Activated CD8-positive, alpha-beta memory T cell treated with anti-CD3 and anti-CD28 coated beads, Interleukin-2, amount 50 U/mL, for 24 hours (primary cell): ENCODE measurements at regions not wholly inside any gene's neighbourhood (a gene's known extent, or its start where the extent isn't known, plus 50 kb on each side); places are given as distances from the start of the nearest gene placed in this dataset.
"Not testable (repeated sequence)": the region's sequence is repeated elsewhere in the genome, so short reads cannot be mapped to it uniquely, and the experiment has no call there.

Experiments
- DNase-seq: peaks from one replicate; pipeline ENCODE4 v3.0.0-alpha.2; 2020; ENCODE audit errors: extremely low read depth

DNA sequence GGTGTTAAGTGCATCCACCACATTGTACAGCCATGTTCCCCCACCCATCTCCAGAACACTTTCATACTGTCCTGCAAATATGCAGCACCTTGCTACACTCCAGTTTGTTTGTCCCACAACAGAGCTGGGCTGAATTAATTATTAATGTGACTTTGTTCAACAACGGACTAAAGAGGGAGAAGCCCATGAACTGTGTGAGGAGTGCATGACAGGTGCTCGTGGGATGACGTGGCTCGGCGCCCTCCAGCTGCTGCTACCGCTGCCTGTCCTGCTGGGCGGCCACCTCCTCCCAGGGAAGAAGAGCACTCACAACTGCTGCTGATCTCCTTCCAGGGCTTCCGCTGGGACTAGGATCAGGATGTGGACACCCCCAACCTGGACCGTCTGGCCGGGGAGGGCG is 111.2 kb upstream of the DEFB108B start:
- not testable (repeated sequence) for DNase-seq

DNA sequence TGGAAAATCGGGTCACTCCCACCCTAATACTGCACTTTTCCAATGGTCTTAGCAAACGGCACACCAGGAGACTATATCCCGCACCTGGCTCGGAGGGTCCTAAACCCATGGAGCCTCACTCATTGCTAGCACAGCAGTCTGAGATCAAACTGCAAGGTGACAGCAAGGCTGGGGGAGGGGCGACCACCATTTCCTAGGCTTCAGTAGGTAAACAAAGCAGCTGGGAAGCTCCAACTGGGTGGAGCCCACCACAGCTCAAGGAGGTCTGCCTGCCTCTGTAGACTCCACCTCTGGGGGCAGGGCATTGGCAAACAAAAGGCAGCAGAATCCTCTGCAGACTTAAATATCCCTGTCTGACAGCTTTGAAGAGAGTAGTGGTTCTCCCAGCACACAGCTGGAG is 109.0 kb upstream of the DEFB108B start:
- not testable (repeated sequence) for DNase-seq

DNA sequence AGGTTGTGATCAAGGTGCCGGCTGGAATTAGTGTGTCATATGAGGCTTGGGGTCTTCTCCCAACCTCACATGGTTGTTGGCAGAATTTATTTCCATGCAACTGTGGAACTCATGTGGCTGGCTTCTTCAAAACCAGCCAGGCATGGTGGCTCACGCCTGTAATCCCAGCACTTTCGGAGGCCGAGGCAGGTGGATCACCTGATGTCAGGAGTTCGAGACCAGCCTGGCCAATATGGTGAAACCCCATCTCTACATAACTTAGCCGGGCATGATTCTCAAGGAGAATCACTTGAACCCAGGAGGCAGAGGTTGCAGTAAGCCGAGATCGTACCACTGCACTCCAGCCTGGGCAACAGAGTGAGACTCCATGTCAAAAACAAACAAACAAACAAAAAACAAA is 102.3 kb upstream of the DEFB108B start:
- DNase-seq = not testable (repeated sequence)

DNA sequence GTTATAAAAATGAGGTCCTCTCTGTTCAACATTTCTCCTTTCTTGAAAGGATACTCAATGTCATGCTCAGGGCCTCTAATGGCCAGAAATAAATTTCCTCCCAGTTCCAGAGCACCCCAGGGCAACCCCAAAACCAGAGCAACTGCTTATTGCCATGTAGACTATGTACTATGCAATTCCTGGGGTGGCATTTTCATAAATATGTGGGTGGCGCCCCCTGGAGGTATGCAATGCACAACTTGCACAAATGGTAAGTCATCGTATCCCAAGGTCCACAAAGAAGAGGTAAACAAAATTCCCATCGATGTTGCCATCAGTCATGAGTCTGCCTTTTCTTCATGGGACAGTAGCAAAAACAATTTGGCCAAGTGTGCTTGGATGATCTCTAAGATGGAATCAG is 98.6 kb upstream of the DEFB108B start:
- peak; percentile 0 for DNase-seq

DNA sequence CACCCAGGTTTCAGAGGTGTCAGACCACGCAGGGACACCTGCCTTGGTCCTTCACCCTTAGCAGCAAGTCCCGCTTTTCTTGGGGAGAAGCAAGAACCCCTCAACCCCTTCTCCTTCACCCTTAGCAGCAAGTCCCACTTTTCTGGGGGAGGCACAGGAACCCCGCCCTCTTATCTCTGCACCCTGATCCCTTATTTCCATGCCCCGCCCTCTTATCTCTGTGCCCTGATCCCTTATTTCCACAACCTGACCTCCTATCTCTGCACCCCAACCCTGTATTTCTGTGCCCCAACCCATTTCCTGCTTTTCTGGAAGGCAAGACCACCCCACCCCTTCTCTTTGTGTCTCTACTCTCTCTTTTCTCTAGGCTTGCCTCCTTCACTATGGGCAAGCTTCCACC is 94.7 kb upstream of the DEFB108B start:
- not testable (repeated sequence) for DNase-seq

DNA sequence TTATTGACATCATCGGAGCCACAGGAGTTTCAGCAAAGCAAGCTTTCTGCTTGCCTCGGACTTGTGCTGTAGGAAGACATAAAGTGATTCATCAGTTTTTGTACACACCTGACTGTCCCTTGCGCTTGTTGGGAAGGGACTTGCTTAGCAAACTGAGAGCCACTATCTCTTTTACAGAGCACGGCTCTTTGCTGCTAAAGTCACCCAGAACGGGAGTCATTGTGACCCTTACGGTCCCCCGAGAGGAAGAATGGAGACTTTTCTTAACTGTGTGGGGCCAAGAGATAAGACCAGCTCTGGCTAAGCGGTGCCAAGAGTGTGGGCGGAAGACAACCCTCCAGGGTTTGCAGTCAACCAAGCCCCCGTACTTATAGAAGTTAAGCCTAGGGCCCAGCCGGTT is 89.6 kb upstream of the DEFB108B start:
- not testable (repeated sequence) for DNase-seq

DNA sequence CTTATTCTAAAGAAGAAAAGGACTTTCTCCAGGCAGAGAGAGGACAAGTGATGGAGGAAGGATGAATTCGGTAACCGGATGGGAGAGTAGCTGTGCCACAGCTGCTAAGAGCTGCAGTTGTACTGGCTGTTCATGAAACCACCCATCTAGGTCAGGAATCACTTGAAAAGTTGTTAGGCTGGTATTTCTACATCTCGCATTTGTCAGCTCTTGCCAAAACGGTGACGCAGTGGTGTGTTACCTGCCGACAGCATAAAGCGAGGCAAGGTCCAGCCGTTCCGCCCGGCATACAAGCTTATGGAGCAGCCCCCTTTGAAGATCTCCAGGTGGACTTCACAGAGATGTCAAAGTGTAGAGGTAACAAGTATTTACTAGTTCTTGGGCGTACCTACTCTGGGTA is 87.3 kb upstream of the DEFB108B start:
- DNase-seq = not testable (repeated sequence)

DNA sequence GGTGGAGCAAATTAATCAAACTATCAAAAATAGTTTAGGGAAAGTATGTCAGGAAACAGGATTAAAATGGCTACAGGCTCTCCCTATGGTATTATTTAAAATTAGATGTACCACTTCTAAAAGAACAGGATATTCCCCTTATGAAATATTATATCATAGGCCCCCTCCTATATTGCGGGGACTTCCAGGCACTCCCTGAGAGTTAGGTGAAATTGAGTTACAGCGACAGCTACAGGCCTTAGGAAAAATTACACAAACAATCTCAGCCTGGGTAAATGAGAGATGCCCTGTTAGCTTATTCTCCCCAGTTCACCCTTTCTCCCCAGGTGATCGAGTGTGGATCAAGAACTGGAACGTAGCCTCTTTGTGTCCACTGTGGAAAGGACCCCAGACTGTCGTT is 86.7 kb upstream of the DEFB108B start:
- not testable (repeated sequence) for DNase-seq

DNA sequence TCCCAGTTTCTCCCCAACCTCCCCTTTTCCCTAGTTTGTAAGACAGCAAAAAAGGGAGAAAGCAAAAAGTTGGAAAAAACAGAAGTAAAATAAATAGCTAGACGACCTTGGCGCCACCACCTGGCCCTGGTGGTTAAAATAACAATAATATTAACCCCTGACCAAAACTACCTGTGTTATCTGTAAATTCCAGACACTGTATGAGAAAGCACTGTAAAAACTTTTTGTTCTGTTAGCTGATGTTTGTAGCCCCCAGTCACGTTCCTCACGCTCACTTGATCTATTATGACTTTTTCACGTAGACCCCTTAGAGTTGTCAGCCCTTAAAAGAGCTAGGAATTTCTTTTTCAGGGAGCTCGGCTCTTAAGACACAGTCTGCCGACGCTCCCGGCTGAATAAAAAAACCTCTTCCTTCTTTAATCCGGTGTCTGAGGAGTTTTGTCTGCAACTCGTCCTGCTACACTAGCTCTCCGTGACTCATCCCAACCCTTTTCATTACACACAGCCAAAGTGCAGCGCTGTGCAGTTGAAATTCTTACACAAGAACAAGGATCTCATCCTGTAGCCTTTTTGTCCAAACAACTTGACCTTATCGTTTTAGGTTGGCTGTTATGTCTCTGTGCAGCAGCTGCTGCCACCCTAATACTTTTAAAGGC is 83.9 kb upstream of the DEFB108B start:
- not testable (repeated sequence) for DNase-seq

DNA sequence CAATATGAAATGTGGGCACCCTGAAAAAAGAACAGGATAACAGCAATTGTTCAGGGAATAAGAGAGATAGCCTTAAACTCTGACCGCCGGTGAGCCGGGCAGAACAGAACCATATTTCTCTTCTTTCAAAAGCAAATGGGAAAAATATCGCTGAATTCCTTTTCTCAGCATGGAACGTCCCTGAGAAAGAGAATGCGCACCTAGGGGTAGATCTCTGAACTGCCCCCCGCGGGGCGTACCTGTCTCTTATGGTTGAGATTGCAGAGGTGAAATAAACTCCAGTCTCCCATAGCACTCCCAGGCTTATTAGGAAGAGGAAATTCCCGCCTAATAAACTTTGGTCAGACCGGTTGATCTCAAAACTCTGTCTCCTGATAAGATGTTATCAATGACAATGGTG is 82.1 kb upstream of the DEFB108B start:
- DNase-seq = not testable (repeated sequence)

DNA sequence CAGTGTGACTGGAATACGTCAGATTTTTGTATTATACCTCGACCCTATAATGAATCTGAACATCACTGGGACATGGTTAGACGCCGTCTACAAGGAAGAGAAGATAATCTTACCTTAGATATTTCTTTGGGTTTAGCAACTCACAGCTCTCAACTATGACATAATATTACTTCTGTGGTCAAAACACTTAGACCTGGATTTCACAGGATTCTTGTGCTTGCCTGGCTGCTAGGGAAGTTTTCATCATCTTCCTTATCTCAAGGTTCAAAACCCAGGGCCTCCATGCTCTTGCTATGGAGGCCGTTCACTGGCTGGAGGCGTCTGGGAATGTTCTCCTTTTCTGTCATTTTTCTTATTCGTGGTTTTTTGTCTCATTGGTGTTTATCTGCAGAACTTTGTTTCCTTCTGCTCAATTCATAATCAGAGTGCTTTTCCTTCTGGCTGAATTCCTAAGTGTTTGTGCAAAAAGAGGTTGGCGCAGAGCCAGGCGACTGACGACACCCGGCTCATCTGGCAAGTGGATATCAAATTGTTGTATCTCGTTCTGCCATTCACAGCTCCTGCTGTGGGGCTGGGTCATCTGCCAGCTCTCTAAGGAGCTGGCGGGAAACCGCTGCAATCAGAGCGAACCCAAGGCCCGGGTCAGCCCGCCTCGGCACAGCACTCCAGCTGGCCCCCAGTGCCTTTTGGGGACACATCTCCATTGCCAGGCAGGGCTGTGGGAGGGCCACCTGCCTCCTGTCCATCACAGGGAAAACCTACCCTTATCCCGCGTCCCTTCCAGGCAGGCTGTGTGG is 68.1 kb upstream of the DEFB108B start:
- not testable (repeated sequence) for DNase-seq

DNA sequence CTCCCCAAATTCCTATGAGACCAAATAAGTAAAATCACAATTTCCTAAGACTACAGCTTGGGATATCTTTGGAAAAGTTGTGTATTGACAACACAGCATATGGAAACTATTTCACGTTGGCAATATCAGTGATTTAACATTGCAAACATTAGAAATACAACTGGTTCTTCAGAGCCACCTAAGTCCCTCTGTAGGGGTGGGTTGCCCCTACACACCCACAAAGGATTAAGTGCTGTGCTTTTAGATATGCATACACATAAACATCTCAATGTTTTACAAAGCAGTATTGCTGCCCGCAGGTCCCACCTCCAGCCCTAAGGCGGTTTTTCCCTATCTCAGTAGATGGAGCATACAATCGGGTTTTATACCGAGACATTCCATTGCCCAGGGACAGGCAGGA is 66.0 kb upstream of the DEFB108B start:
- not testable (repeated sequence) for DNase-seq

DNA sequence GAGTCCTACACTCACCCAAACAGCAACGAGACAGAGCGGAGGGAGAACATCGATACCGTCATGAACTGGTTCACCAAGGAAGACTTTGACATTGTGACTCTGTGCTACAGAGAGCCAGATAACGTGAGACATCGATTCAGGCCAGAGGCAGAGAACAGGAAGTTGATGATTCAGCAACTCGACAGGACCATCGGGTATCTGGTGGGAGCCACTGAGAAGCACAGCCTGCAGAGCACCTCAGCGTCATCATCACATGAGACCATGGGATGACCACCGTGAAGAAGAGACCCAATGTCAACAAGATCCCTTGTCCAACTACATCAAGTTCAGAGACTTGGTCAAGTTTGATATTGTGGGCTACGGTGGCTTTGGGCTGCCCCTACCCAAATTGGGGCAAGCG is 60.8 kb upstream of the DEFB108B start:
- not testable (repeated sequence) for DNase-seq

DNA sequence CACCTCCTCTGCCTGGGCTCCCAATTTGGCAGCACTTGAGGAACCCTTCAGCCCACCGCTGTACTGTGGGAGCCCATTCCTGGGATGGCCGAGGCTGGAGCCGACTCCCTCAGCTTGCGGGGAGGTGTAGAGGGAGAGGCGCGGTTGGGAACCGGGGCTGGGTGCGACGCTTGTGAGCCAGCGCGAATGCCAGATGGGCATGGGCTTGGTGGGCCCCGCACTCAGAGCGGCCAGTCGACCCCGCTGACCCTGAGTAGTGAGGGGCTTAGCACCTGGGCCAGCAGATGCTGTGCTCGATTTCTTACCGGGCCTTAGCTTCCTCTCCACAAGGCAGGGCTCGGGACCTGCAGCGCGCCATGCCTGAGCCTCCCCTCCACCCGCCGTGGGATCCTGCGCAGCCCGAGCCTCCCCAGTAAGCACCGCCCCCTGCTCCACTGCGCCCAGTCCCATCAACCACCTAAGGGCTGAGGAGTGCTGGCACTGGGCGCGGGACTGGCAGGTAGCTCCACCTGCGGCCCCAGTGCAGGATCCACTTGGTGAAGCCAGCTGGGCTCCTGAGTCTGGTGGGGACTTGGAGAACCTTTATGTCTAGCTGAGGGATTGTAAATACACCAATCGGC is 58.3 kb upstream of the DEFB108B start:
- DNase-seq = no peak

DNA sequence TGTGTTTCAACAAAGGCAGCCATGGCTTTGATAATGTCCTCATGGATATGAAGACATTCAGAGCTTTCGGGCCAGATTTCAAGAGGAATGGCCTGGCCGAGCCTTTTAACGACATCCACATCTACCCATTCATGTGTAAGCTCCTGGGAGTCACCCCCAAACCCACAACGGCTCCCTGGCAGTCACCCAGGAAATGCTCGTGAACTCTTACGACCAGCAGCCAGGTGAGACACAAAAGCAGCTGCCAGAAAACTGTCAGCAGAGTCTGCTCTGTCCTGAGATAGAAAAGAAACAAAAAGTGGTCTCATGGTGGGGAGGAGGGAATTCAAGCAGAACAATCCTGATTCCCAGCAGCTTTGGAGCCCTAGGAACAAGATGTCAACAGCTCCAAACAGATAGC is 52.9 kb upstream of the DEFB108B start:
- not testable (repeated sequence) for DNase-seq

DNA sequence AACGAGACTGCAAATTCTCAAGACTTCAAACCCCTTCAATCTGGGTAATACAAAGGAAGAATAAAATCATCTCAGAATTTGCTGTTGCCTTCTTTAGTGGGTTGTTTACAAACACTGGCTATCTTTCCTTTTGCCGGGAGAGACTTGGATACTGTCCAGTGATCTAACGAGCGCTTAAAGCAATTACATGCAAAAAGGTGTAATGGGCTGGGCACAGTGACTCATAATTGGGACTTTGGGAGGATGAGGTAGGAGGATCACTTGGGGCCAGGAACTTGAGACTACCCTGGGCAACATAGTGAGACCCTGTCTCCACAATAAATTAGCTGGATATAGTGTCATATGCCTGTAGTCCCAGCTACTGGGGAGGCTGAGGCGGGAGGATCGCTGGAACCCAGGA is 52.2 kb upstream of the DEFB108B start:
- not testable (repeated sequence) for DNase-seq

DNA sequence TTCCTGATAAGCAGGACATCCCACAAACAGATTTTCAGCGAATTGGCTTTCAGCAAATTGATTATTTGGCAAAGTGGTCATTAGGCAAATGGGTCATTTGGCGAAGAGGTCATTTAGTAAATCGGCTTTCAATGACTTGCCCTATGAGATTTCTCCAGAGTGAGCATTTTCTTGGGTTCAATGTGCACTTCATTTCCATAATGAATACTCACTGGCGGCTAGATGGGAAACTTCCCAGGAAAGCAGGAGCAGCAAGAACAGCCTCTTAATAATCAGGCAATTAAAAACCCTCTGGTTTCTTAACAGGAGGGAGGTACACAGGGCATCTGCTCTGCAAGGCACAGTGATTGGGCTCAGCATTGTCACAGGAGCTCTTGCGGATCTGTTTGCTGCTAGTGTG is 51.5 kb upstream of the DEFB108B start:
- not testable (repeated sequence) for DNase-seq

DNA sequence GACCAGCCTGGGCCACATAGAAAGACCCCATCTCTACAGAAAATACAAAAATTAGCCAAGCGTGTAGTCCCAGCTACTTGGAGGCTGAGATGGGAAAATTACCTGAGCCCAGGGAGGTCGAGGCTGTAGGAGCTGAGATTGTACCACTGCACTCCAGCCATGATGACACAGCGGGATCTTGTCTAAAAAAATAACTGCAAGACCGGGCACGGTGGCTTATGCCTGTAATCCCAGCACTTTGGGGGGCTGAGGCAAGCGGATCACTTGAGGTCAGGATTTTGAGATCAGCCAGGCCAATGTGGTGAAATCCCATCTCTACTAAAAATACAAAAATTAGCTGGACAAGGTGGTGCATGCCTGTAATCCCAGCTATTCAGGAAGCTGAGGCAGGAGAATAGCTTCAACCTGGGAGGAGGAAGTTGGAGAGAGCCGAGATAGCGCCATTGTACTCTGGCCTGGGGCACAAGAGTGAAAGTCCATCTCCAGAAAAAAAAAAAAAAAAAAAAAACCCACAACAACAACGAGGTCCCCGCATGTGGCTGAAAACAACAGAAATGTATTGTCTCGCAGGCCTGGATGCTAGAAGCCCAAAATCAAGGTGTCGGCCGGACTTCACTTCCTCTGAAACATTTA is 50.7 kb upstream of the DEFB108B start:
- DNase-seq = not testable (repeated sequence)

DNA sequence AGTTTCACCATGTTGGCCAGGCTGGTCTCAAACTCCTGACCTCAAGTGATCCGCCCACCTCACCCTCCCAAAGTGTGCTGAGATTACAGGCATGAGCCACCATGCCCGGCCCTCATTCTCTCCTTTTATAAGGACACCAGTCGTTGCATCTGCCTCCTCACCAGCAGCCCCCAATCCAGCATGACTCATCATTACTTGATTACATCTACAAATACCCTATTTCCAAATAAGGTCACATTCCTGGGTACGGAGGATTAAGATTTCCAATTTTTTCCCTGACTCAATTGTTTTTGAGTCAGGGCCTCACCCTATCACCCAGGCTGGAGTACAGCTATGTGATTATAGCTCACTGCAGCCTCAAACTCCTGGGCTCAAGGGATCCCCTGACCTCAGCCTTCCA is 49.8 kb upstream of the DEFB108B start:
- DNase-seq = not testable (repeated sequence)
